SIG-M5 (cell line): ENCODE measurements at regions not wholly inside any gene's neighbourhood (a gene's known extent, or its start where the extent isn't known, plus 50 kb on each side); places are given as distances from the start of the nearest gene placed in this dataset.

Source experiments
- DNase-seq: peaks from one replicate; lab custom pipeline; 2025; lab: John Stamatoyannopoulos, UW

- no peak for DNase-seq
Observed at GRCh38 chr4:17170131-17170530, 271.7 kb upstream of the LDB2 start.

- no peak for DNase-seq
Observed at GRCh38 chr4:17169699-17170098, 271.3 kb upstream of the LDB2 start.

- no peak for DNase-seq
Observed at GRCh38 chr4:17168571-17168970, 270.1 kb upstream of the LDB2 start.

- no peak for DNase-seq
Observed at GRCh38 chr4:17166954-17167353, 268.5 kb upstream of the LDB2 start.

- DNase-seq, result no peak
Observed at GRCh38 chr4:17165286-17165685, 266.8 kb upstream of the LDB2 start.

- DNase-seq, result no peak
Observed at GRCh38 chr4:17164666-17165065, 266.2 kb upstream of the LDB2 start.

- no peak for DNase-seq
Observed at GRCh38 chr4:17163156-17163771, 264.8 kb upstream of the LDB2 start.

GRCh38 chr4:17157304-17157703 lies 258.9 kb upstream of the LDB2 start:
- no peak for DNase-seq

- DNase-seq, result no peak
Observed at GRCh38 chr4:17155486-17155885, 257.0 kb upstream of the LDB2 start.

GRCh38 chr4:17153572-17153971 lies 255.1 kb upstream of the LDB2 start:
- DNase-seq, result no peak

GRCh38 chr4:17152941-17153540 lies 254.6 kb upstream of the LDB2 start:
- no peak for DNase-seq

GRCh38 chr4:17142232-17142711 lies 243.8 kb upstream of the LDB2 start:
- DNase-seq, result peak; percentile 88

- DNase-seq, result no peak
Observed at GRCh38 chr4:17138847-17139246, 240.4 kb upstream of the LDB2 start.

- no peak for DNase-seq
Observed at GRCh38 chr4:17134565-17134964, 236.1 kb upstream of the LDB2 start.

GRCh38 chr4:17134100-17134499 lies 235.7 kb upstream of the LDB2 start:
- no peak for DNase-seq

GRCh38 chr4:17132226-17132625 lies 233.8 kb upstream of the LDB2 start:
- DNase-seq, result no peak

GRCh38 chr4:17128268-17128667 lies 229.8 kb upstream of the LDB2 start:
- no peak for DNase-seq

GRCh38 chr4:17126321-17126966 lies 228.0 kb upstream of the LDB2 start:
- DNase-seq, result no peak

GRCh38 chr4:17124767-17125166 lies 226.3 kb upstream of the LDB2 start:
- DNase-seq, result no peak

- DNase-seq, result no peak
Observed at GRCh38 chr4:17120761-17121160, 222.3 kb upstream of the LDB2 start.

- DNase-seq, result no peak
Observed at GRCh38 chr4:17117746-17118145, 219.3 kb upstream of the LDB2 start.

- DNase-seq, result no peak
Observed at GRCh38 chr4:17115583-17115982, 217.1 kb upstream of the LDB2 start.

- no peak for DNase-seq
Observed at GRCh38 chr4:17112292-17112659, 213.8 kb upstream of the LDB2 start.

- no peak for DNase-seq
Observed at GRCh38 chr4:17109126-17109525, 210.7 kb upstream of the LDB2 start.
